ENCODE measurements at regions not wholly inside any gene's neighbourhood (a gene's known extent, or its start where the extent isn't known, plus 50 kb on each side); places are given as distances from the start of the nearest gene placed in this dataset.

GRCh38 chr11:110762590-110762989 lies 50.4 kb upstream of the ARHGAP20 start:
- no peak for TF ChIP-seq CTCF (IDR thresholded peaks at IDR 0.05; ENCODE audit: borderline replicate concordance, control extremely low read depth, extremely low read depth, insufficient read depth, missing control alignments)
- in situ Hi-C loops (cut with MboI; ENCODE audit: low sequenced_read_pairs, unreplicated experiment): no loop called here
- no peak for DNase-seq (ENCODE audit: low spot score)
